CD4-positive, alpha-beta T cell (primary cell): ENCODE measurements at regions not wholly inside any gene's neighbourhood (a gene's known extent, or its start where the extent isn't known, plus 50 kb on each side); places are given as distances from the start of the nearest gene placed in this dataset.

Experiments used
- ATAC-seq: fragments of 200-7000 bp; cut with Tn5 transposase; one replicate; pipeline ENCODE4 v1.10.0; 2022; ENCODE audit warnings: mild to moderate bottlenecking; ENCODE audit not compliant: poor library complexity
- CTCF ChIA-PET: fragments of 350-600 bp; sonication (Branson Sonifier 250); formaldehyde crosslinking; loops from one replicate; lab custom pipeline; 2021; ENCODE audit warnings: antibody characterized with exemption, inconsistent platforms; lab: Charles Lee
- POLR2A ChIA-PET: fragments of 350-600 bp; sonication (Branson Sonifier 250); formaldehyde crosslinking; loops from one replicate; lab custom pipeline; 2021; ENCODE audit warnings: antibody characterized with exemption, inconsistent platforms; lab: Charles Lee
- DNase-seq, 14 experiments: peaks; one replicate each; pipeline ENCODE4 v3.0.0-alpha.2; 2013 to 2020; ENCODE audit warnings: mixed read lengths in 2 of 14
- H3K27ac ChIP-seq, 2 donors: one replicate each; pipeline versions ENCODE4 v1.5.1 to v1.7.0; 2013; ENCODE audit warnings: low read length in 2 of 2, low read depth in 1 of 2, mild to moderate bottlenecking in 1 of 2
- H3K27me3 ChIP-seq, 2 experiments: 1 replicate in 1 of 2; 2 replicates in 1 of 2; pipeline versions ENCODE4 v1.6.1 to v1.7.0; 2013; ENCODE audit warnings: low read length in 2 of 2, control low read depth in 1 of 2, mild to moderate bottlenecking in 1 of 2, moderate library complexity in 1 of 2; ENCODE audit not compliant: insufficient read depth in 2 of 2, control insufficient read depth in 1 of 2
- H3K36me3 ChIP-seq: one replicate; pipeline ENCODE4 v1.6.1; 2013; ENCODE audit warnings: low read length, control low read depth; ENCODE audit not compliant: insufficient read depth
- H3K4me1 ChIP-seq: one replicate; pipeline ENCODE4 v1.6.1; 2013; ENCODE audit warnings: low read length, control low read depth; ENCODE audit not compliant: insufficient read depth
- H3K4me3 ChIP-seq: one replicate; pipeline ENCODE4 v1.5.1; 2013; ENCODE audit warnings: mild to moderate bottlenecking, low read length, moderate library complexity
- H3K9me3 ChIP-seq, 2 experiments: 1 replicate in 1 of 2; 2 replicates in 1 of 2; pipeline versions ENCODE4 v1.6.1 to v1.7.0; 2013; ENCODE audit warnings: low read length in 2 of 2, mild to moderate bottlenecking in 2 of 2, control low read depth in 1 of 2, moderate library complexity in 1 of 2; ENCODE audit not compliant: control insufficient read depth in 1 of 2, insufficient read depth in 1 of 2
- H3K27ac Mint-ChIP-seq: one replicate; pipeline ENCODE4 v1.8.0; 2020; ENCODE audit warnings: mixed read lengths
- H3K27me3 Mint-ChIP-seq: one replicate; pipeline ENCODE4 v1.8.0; 2021; ENCODE audit warnings: mixed read lengths
- H3K36me3 Mint-ChIP-seq: one replicate; pipeline ENCODE4 v1.8.0; 2021; ENCODE audit warnings: low read depth, mixed read lengths
- H3K4me1 Mint-ChIP-seq: one replicate; pipeline ENCODE4 v1.8.0; 2021; ENCODE audit warnings: low read depth, mixed read lengths
- H3K4me3 Mint-ChIP-seq: one replicate; pipeline ENCODE4 v1.8.0; 2020; ENCODE audit warnings: mild to moderate bottlenecking, mixed read lengths
- H3K9me3 Mint-ChIP-seq: one replicate; pipeline ENCODE4 v1.8.0; 2020; ENCODE audit warnings: mixed read lengths
- CTCF ChIP-seq: fragments of 200-600 bp; IDR thresholded peaks from one replicate; pipeline ENCODE4 v1.8.0; 2022; ENCODE audit warnings: antibody characterized with exemption, mild to moderate bottlenecking
- intact Hi-C, 2 experiments: fragments of 100-400 bp; cut with DNase I in 1 of 2; cut with micrococcal nuclease in 1 of 2; formaldehyde crosslinking; loops; one replicate each; pipeline versions ENCODE4 v1.15.1 to v1.9.0; 2023 to 2025; cut with DNase I, micrococcal nuclease

DNA sequence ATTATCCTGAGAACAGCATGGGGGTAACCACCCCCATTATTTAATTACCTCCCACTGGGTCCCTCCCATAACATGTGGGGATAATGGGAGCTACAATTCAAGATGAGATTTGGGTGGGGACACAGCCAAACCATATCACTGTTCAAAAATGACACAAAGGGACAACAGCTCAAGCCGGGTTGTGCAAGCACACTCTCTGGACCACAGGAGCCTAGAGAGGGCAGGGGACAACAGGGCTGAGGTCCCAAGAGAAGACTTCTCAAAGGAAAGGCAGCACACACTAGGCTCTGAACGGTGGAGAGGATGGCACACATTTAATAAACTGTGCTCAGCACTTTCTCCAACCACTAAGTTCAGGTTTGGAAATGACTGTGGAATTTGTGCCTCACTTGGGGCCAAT is 122.1 kb upstream of the PKDCC start:
- Mint-ChIP-seq H3K27ac (no peak overlapping the region), H3K9me3 (no peaks in the 10 kb centered on the region), H3K4me3 (no peak overlapping the region), H3K4me1 (no peaks in the 10 kb centered on the region), H3K27me3 (peaks cover 4% of the 10 kb centered on the region), H3K36me3 (no peaks in the 10 kb centered on the region)
- H3K36me3 ChIP-seq = no peaks in the 10 kb centered on the region
- ChIA-PET CTCF (no interaction called here), POLR2A (no interaction called here)
- ATAC-seq = no peak
- intact Hi-C loops = no loop called here
- no peak overlapping the region for H3K4me3 ChIP-seq
- no peaks in the 10 kb centered on the region for H3K9me3 ChIP-seq
- TF ChIP-seq CTCF = no peak
- no peak for DNase-seq
- H3K27me3 ChIP-seq = no peaks in the 10 kb centered on the region
- no peaks in the 10 kb centered on the region for H3K4me1 ChIP-seq
- H3K27ac ChIP-seq = no peak overlapping the region

DNA sequence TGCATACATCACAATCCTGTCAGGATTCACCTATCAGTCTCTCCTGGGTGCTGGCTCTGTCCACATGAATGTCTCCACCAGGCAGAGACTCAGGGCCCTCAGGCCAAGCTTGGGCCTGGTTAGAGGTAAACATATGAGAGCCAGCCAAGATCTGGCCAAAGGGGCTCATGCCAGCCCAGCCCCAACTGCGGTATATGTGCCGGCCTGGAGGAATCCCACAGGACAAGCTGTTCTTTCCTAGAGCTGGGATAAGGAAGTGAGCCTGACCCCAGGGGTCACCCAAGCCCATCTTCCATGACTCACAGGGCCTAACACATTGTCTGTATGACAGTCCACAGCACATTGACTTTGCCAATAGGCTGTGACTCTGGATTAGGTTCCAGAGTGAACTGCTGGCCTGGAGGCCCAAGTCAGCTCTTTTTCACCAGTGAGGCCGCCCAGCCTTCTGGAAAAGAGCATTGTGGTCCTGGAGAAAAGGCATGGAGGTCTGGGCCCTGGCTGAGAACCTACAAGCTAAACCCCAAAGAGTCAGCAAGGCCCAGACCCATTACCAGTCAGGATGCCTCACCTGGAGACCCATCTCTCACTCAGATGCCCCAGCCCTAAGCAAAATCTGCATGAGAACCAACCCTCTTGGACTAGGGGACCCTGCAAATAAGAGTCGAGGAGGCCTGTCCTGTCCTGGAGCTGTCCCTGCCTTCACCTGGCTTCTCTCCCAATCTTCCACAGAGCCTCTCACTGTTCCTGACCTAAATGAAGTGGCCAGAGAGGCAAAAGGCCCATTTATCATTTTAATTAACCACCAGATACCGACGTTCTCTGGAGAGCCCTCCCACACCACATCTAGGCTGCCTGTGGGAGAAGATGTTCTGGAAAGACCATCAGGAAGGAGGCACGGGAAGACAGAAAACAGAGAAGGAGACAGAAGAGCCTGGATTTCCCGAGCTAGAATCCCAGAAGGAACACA is 120.9 kb upstream of the PKDCC start:
- H3K4me1 Mint-ChIP-seq = no peaks in the 10 kb centered on the region
- H3K4me3 Mint-ChIP-seq = no peak overlapping the region
- no peak for TF ChIP-seq CTCF
- Histone ChIP-seq H3K9me3 (no peaks in the 10 kb centered on the region), H3K4me3 (no peak overlapping the region), H3K27ac (no peak overlapping the region), H3K4me1 (no peaks in the 10 kb centered on the region), H3K27me3 (no peaks in the 10 kb centered on the region), H3K36me3 (no peaks in the 10 kb centered on the region)
- intact Hi-C loops = no loop called here
- POLR2A ChIA-PET = no interaction called here
- H3K27me3 Mint-ChIP-seq = peaks cover 4% of the 10 kb centered on the region
- DNase-seq (no peak), ATAC-seq (no peak)
- no peaks in the 10 kb centered on the region for H3K9me3 Mint-ChIP-seq
- no peaks in the 10 kb centered on the region for H3K36me3 Mint-ChIP-seq
- H3K27ac Mint-ChIP-seq = no peak overlapping the region
- CTCF ChIA-PET = no interaction called here

- Histone ChIP-seq H3K4me3 (no peak overlapping the region), H3K4me1 (no peaks in the 10 kb centered on the region), H3K36me3 (no peaks in the 10 kb centered on the region), H3K27me3 (no peaks in the 10 kb centered on the region), H3K9me3 (no peaks in the 10 kb centered on the region), H3K27ac (no peak overlapping the region)
- ATAC-seq (no peak), DNase-seq (no peak)
- ChIA-PET POLR2A (no interaction called here), CTCF (no interaction called here)
- Mint-ChIP-seq H3K4me1 (no peaks in the 10 kb centered on the region), H3K36me3 (no peaks in the 10 kb centered on the region), H3K9me3 (no peaks in the 10 kb centered on the region), H3K4me3 (no peak overlapping the region), H3K27me3 (peaks cover 4% of the 10 kb centered on the region), H3K27ac (no peak overlapping the region)
- intact Hi-C loops = no loop called here
- no peak for TF ChIP-seq CTCF
Observed at GRCh38 chr2:41927581-41928264, 120.1 kb upstream of the PKDCC start.
